ENCODE measurements at regions not wholly inside any gene's neighbourhood (a gene's known extent, or its start where the extent isn't known, plus 50 kb on each side); places are given as distances from the start of the nearest gene placed in this dataset.

GRCh38 chr4:36556984-36557383 is 275.6 kb downstream of the DTHD1 start:
- no peak overlapping the region for H2BK15ac ChIP-seq (ENCODE audit: low read depth, poor library complexity, severe bottlenecking)

GRCh38 chr4:36568575-36568974 is 287.2 kb downstream of the DTHD1 start:
- DNase-seq, result no peak
- no peak overlapping the region for H3K4ac ChIP-seq (ENCODE audit: low read depth in 1 of 2, low read length in 2 of 2)
- H2AK5ac ChIP-seq (ENCODE audit: low read length, severe bottlenecking), result no peak overlapping the region
- H3K27ac ChIP-seq (ENCODE audit: low read length, poor library complexity, severe bottlenecking), result no peak overlapping the region
- H3K36me3 ChIP-seq (ENCODE audit: control insufficient read depth in 1 of 2, insufficient read depth in 2 of 2, low read depth in 1 of 2, low read length in 2 of 2), result no peaks in the 10 kb centered on the region
- no peak overlapping the region for H4K91ac ChIP-seq (ENCODE audit: low read length)
- H3K27me3 ChIP-seq (ENCODE audit: control insufficient read depth in 1 of 2, insufficient read depth in 1 of 2, low read length in 2 of 2), result no peaks in the 10 kb centered on the region
- H2BK15ac ChIP-seq (ENCODE audit: low read depth, poor library complexity, severe bottlenecking), result no peak overlapping the region
- H3K18ac ChIP-seq (ENCODE audit: low read depth in 1 of 2, low read length in 2 of 2), result no peak overlapping the region
- H3K79me1 ChIP-seq (replicated peaks; ENCODE audit: low read length, poor library complexity, severe bottlenecking), result no peaks in the 10 kb centered on the region
- H3K4me3 ChIP-seq (ENCODE audit: insufficient read depth in 1 of 2, low read depth in 1 of 2, low read length in 2 of 2), result no peak overlapping the region
- no peak overlapping the region for H3K9ac ChIP-seq (ENCODE audit: low read length)
- no peak overlapping the region for H2BK120ac ChIP-seq (ENCODE audit: low read depth, low read length)
- WGBS, result 62% methylated on average over 3 of the region's 3 CpGs
- no peak overlapping the region for H3K14ac ChIP-seq (ENCODE audit: low read length in 2 of 2)
- no peak overlapping the region for H2BK12ac ChIP-seq (ENCODE audit: low read length in 2 of 2)
- H3K4me2 ChIP-seq (ENCODE audit: low read length, poor library complexity, severe bottlenecking), result no peak overlapping the region
- no peaks in the 10 kb centered on the region for H3K4me1 ChIP-seq (ENCODE audit: control insufficient read depth, insufficient read depth, low read depth, low read length)
- no peak overlapping the region for H2AFZ ChIP-seq (ENCODE audit: low read depth, low read length)
- no peak overlapping the region for H3K23ac ChIP-seq (ENCODE audit: low read length in 2 of 2)
- H2BK5ac ChIP-seq (ENCODE audit: low read depth, low read length, poor library complexity, severe bottlenecking), result no peak overlapping the region
- H4K8ac ChIP-seq (ENCODE audit: low read length), result no peak overlapping the region
- H3K9me3 ChIP-seq (ENCODE audit: control insufficient read depth, low read length), result peaks cover 14% of the 10 kb centered on the region

More at GRCh38 chr4:36556984-36557383, 275.6 kb downstream of the DTHD1 start:
- Histone ChIP-seq H2AFZ (ENCODE audit: low read depth, low read length) (no peak overlapping the region), H3K27me3 (ENCODE audit: control insufficient read depth in 1 of 2, insufficient read depth in 1 of 2, low read length in 2 of 2) (no peaks in the 10 kb centered on the region), H3K9me3 (ENCODE audit: control insufficient read depth, low read length) (peaks cover 2% of the 10 kb centered on the region), H3K9ac (ENCODE audit: low read length) (no peak overlapping the region), H4K8ac (ENCODE audit: low read length) (no peak overlapping the region), H3K14ac (ENCODE audit: low read length in 2 of 2) (no peak overlapping the region), H3K79me1 (replicated peaks; ENCODE audit: low read length, poor library complexity, severe bottlenecking) (no peaks in the 10 kb centered on the region), H3K4me3 (ENCODE audit: insufficient read depth in 1 of 2, low read depth in 1 of 2, low read length in 2 of 2) (no peak overlapping the region), H2BK12ac (ENCODE audit: low read length in 2 of 2) (no peak overlapping the region), H2AK5ac (ENCODE audit: low read length, severe bottlenecking) (no peak overlapping the region), H4K91ac (ENCODE audit: low read length) (no peak overlapping the region), H3K36me3 (ENCODE audit: control insufficient read depth in 1 of 2, insufficient read depth in 2 of 2, low read depth in 1 of 2, low read length in 2 of 2) (no peaks in the 10 kb centered on the region), H3K27ac (ENCODE audit: low read length, poor library complexity, severe bottlenecking) (no peak overlapping the region), H3K23ac (ENCODE audit: low read length in 2 of 2) (no peak overlapping the region), H3K4ac (ENCODE audit: low read depth in 1 of 2, low read length in 2 of 2) (no peak overlapping the region), H2BK120ac (ENCODE audit: low read depth, low read length) (no peak overlapping the region), H3K4me2 (ENCODE audit: low read length, poor library complexity, severe bottlenecking) (no peak overlapping the region), H2BK5ac (ENCODE audit: low read depth, low read length, poor library complexity, severe bottlenecking) (no peak overlapping the region), H3K4me1 (ENCODE audit: control insufficient read depth, insufficient read depth, low read depth, low read length) (no peaks in the 10 kb centered on the region), H3K18ac (ENCODE audit: low read depth in 1 of 2, low read length in 2 of 2) (no peak overlapping the region)
- no peak for DNase-seq

- no peaks in the 10 kb centered on the region for H3K79me1 ChIP-seq (replicated peaks; ENCODE audit: low read length, poor library complexity, severe bottlenecking)
- DNase-seq, result no peak
- H2BK5ac ChIP-seq (ENCODE audit: low read depth, low read length, poor library complexity, severe bottlenecking), result no peak overlapping the region
- H2BK120ac ChIP-seq (ENCODE audit: low read depth, low read length), result no peak overlapping the region
- no peak overlapping the region for H3K27ac ChIP-seq (ENCODE audit: low read length, poor library complexity, severe bottlenecking)
- H3K36me3 ChIP-seq (ENCODE audit: control insufficient read depth in 1 of 2, insufficient read depth in 2 of 2, low read depth in 1 of 2, low read length in 2 of 2), result no peaks in the 10 kb centered on the region
- no peaks in the 10 kb centered on the region for H3K27me3 ChIP-seq (ENCODE audit: control insufficient read depth in 1 of 2, insufficient read depth in 1 of 2, low read length in 2 of 2)
- no peak overlapping the region for H2AK5ac ChIP-seq (ENCODE audit: low read length, severe bottlenecking)
- WGBS, result 87% methylated on average over 2 of the region's 4 CpGs
- no peak overlapping the region for H2BK12ac ChIP-seq (ENCODE audit: low read length in 2 of 2)
- H3K9me3 ChIP-seq (ENCODE audit: control insufficient read depth, low read length), result peaks cover 36% of the 10 kb centered on the region
- H2AFZ ChIP-seq (ENCODE audit: low read depth, low read length), result no peak overlapping the region
- H3K4me1 ChIP-seq (ENCODE audit: control insufficient read depth, insufficient read depth, low read depth, low read length), result no peaks in the 10 kb centered on the region
- H4K8ac ChIP-seq (ENCODE audit: low read length), result no peak overlapping the region
- H3K23ac ChIP-seq (ENCODE audit: low read length in 2 of 2), result no peak overlapping the region
- H4K91ac ChIP-seq (ENCODE audit: low read length), result no peak overlapping the region
- H3K9ac ChIP-seq (ENCODE audit: low read length), result no peak overlapping the region
- H3K4me2 ChIP-seq (ENCODE audit: low read length, poor library complexity, severe bottlenecking), result no peak overlapping the region
- H2BK15ac ChIP-seq (ENCODE audit: low read depth, poor library complexity, severe bottlenecking), result no peak overlapping the region
- no peak overlapping the region for H3K4me3 ChIP-seq (ENCODE audit: insufficient read depth in 1 of 2, low read depth in 1 of 2, low read length in 2 of 2)
- no peak overlapping the region for H3K18ac ChIP-seq (ENCODE audit: low read depth in 1 of 2, low read length in 2 of 2)
- H3K4ac ChIP-seq (ENCODE audit: low read depth in 1 of 2, low read length in 2 of 2), result no peak overlapping the region
- no peak overlapping the region for H3K14ac ChIP-seq (ENCODE audit: low read length in 2 of 2)
These were observed 292.0 kb downstream of the DTHD1 start for GRCh38 chr4:36573441-36573840.

- no peak overlapping the region for H3K18ac ChIP-seq (ENCODE audit: low read depth in 1 of 2, low read length in 2 of 2)
- no peak overlapping the region for H3K27ac ChIP-seq (ENCODE audit: low read length, poor library complexity, severe bottlenecking)
- H3K9me3 ChIP-seq (ENCODE audit: control insufficient read depth, low read length), result peaks cover 31% of the 10 kb centered on the region
- H3K4me1 ChIP-seq (ENCODE audit: control insufficient read depth, insufficient read depth, low read depth, low read length), result no peaks in the 10 kb centered on the region
- H3K14ac ChIP-seq (ENCODE audit: low read length in 2 of 2), result no peak overlapping the region
- no peak overlapping the region for H2BK120ac ChIP-seq (ENCODE audit: low read depth, low read length)
- no peak overlapping the region for H2BK15ac ChIP-seq (ENCODE audit: low read depth, poor library complexity, severe bottlenecking)
- no peak overlapping the region for H3K23ac ChIP-seq (ENCODE audit: low read length in 2 of 2)
- H3K4me2 ChIP-seq (ENCODE audit: low read length, poor library complexity, severe bottlenecking), result no peak overlapping the region
- H3K27me3 ChIP-seq (ENCODE audit: control insufficient read depth in 1 of 2, insufficient read depth in 1 of 2, low read length in 2 of 2), result no peaks in the 10 kb centered on the region
- no peak overlapping the region for H3K9ac ChIP-seq (ENCODE audit: low read length)
- H2BK12ac ChIP-seq (ENCODE audit: low read length in 2 of 2), result no peak overlapping the region
- no peaks in the 10 kb centered on the region for H3K79me1 ChIP-seq (replicated peaks; ENCODE audit: low read length, poor library complexity, severe bottlenecking)
- H2AFZ ChIP-seq (ENCODE audit: low read depth, low read length), result no peak overlapping the region
- H2BK5ac ChIP-seq (ENCODE audit: low read depth, low read length, poor library complexity, severe bottlenecking), result no peak overlapping the region
- H3K36me3 ChIP-seq (ENCODE audit: control insufficient read depth in 1 of 2, insufficient read depth in 2 of 2, low read depth in 1 of 2, low read length in 2 of 2), result no peaks in the 10 kb centered on the region
- WGBS, result 100% methylated on average over 1 of the region's 1 CpG
- H4K8ac ChIP-seq (ENCODE audit: low read length), result no peak overlapping the region
- H3K4ac ChIP-seq (ENCODE audit: low read depth in 1 of 2, low read length in 2 of 2), result no peak overlapping the region
- no peak overlapping the region for H3K4me3 ChIP-seq (ENCODE audit: insufficient read depth in 1 of 2, low read depth in 1 of 2, low read length in 2 of 2)
- DNase-seq, result no peak
- H2AK5ac ChIP-seq (ENCODE audit: low read length, severe bottlenecking), result no peak overlapping the region
- no peak overlapping the region for H4K91ac ChIP-seq (ENCODE audit: low read length)
These were observed 293.4 kb downstream of the DTHD1 start for GRCh38 chr4:36574816-36575215.

Measured in mesenchymal stem cell (in vitro differentiated cells and primary cell).